GM18907 (cell line): ENCODE measurements at regions not wholly inside any gene's neighbourhood (a gene's known extent, or its start where the extent isn't known, plus 50 kb on each side); places are given as distances from the start of the nearest gene placed in this dataset.
"Not testable (repeated sequence)": the region's sequence is repeated elsewhere in the genome, so short reads cannot be mapped to it uniquely, and the experiment has no call there.

Source experiments
- ATAC-seq: cut with Tn5 transposase; IDR thresholded peaks from one replicate; pipeline ENCODE4 v1.9.1; 2021; ENCODE audit warnings: mild to moderate bottlenecking, moderate library complexity; ENCODE audit not compliant: unreplicated experiment

DNA sequence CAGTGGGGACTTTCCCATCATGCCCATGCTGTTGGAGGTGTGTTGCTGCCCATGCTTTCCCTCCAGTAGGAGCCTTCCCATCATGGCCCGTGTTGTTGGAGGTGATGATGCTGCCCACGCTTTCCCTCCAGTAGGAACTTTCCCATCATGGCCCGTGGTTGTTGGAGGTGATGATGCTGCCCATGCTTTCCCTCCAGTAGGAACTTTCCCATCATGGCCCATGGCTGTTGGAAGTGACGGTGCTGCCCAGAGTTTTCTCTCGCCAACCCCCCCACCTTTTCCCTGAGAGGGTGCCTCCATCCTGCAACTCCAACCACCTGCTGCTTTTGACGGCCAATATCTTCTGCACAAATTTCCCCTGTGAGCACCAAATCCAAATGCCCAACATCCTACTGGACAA lies 205.7 kb downstream of the TOMM20 start:
- ATAC-seq: no peak

DNA sequence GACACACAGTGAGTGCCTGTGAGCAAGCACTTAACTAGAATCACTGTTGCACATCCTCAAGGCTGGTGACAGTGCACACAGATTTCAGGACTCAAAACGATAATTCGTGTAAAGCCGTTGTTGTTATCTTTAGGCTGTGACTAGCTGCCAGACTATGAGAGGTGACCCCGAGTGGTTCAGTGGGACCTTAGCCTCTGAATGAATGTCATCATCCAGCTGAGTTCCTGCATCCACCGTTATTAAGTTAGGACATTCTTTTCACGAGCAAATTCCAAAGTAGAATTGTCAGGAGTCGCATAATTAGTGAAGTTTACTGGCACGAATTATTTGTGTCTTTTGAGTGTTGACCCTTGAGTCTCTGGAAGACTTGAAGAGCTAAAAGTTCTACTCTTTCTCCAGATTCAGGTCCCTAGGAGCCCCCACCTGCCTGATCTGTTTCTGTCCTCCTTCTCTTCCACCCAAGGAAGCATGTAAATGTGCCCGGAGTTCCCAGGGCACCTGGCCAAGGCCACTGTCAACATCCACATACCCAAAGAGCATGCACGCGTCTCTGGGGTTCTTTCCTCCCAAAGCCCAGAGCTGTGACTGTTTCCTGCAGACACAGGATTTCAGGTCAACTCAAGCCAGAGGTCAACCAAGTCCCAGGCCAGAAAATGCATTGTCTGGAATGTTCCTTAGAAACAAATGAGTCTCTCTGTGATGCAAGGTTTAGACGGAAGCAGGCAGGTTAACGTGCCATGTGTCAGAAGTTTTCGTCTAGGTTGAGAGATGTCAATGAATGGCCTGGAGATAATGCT lies 207.2 kb downstream of the TOMM20 start:
- ATAC-seq: no peak

DNA sequence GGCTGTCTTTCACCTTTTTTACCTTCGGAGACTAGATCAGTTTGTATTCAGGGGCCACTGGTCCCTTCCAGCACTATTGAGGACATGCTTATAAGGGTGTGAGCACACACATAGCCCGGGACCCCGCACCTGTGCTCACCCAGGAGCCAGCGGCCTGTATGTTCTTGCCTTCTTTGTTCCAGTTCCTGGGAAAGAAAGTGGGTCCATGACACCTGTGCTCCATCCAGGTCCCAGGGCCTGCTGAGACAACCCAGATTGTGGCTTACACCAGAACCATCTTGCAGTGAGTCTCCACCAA lies 207.8 kb downstream of the TOMM20 start:
- ATAC-seq: no peak

DNA sequence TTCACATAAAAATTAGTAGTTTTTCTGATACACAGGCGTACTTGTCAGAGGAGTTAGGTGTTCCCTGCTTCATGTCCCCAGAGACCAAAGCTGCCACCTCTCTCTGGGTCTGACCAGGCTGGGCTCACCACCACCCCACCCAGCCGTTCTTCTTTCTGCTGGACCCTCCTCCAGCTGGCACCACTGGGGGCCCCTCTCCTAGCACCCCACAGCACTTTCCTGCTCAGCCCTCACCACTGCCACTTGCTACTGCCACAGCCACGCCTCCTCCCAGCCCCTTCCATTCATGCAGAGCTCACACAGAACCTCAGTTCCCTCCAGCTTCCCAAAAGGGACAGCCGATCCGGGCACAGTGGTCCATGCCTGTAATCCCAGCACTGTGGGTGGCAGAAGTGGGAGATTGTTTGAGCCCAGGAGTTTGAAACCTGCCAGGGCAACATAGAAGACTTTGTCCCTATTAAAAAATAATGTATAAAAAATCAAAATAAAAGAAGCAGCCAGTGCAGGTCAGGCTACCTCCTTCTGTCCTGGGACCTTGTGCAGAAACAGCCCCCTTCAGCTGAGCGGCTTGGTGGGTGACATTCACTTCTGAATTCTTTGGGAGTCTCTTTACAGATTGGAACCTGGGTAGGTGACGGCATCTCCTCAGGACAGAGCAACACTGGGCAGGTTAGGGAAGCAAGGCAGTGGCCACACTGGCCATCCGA lies 208.3 kb downstream of the TOMM20 start:
- ATAC-seq: no peak

DNA sequence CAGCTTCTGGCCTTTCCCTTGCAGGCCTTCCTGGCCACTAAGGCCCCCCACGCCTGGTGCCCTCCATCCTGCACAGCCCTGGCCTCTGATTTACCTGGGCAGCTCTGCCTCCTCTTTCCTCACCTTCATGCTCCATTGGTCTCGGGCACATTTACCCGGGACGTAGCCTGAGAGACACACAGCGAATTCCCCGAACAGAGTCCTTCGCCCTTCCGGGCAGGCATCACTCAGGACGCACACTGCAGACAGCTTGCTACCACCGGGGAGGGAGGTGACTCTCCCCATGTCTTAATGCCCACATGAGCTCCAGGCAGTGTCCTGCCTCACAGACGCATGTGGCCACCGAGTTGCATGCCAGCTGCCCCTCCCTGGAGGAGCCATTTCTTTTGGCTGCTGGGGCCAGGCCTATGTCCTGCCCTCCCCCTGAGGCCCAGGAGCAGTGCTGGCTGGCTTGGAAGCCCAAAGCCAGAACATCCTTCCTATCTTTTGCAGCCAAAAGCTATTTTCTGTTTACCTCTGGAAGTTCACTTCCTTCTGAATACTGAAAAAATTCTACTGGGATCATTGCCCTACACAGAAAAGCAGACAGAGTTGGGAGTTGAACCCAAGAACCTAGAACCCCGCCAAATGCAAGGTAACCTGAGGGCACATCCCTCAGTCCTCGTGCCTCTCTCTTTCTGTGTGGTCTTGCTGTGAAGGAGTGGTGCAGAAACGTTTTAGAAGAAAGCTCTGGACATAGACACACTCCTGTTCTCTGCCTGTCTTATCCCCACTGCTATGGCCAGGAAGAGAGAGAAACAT lies 209.5 kb downstream of the TOMM20 start:
- no peak for ATAC-seq

DNA sequence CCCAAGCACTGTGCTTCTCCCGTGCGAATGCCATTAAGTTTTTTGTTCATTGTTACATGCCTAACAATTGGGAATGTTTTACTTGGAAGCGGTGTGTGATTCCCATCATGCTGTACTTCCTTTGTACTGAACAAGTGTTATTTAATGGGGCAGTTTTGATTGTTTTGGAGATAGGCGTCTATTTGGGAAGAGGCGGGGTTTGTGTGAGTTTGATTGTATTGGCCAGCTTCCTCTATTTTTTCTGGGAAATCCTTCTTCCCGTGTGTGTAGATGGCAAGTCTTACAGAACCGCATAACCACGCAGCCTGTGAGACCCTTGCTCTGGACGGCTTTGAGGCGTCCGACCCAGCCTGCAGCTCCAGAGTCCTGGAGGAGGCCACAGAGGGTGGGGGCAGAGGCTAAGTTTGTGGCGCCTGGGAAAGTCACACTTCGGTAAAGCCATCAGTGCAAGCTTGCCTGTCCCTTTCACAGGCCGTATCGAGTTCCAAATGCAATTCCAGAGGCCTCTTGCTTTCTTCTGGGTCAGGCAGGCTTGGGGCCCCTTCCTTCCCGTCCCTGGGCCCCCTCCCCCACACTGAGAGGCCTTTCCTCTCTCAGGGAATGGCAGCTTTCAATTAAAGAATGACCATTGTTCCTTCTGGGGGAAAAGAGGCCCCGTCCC lies 210.3 kb downstream of the TOMM20 start:
- no peak for ATAC-seq

DNA sequence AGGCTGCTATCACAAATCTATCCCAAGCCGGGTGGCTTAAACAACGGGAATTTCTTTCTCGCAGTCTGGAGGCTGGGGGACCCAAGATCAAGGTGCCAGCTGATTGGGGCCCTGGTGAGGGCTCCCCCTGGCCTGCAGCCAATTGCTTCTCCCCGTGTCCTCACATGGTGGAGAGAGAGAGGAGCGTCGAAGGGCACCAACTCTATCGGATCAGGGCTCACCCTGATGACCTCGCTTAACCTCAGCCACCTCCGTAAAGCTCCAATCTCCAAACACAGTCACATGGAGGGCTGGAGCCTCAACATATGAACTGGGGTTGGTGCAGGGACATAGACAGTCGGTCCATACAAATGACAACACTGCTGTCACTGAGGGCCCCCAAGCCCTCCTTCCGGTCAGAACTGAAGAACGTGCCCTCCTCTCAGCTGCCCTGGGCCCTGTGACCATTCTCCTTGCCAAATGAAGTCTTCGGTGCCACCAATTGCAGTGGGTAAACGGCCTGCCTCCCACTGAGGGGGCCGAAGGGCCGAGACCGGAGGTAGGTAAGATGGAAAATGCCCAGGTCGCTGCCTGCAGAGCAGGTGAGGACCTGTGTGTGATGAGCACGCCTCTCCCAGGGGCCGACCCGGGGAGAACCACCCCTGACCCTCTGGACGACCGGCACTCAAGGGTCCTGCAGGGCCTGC lies 211.0 kb downstream of the TOMM20 start:
- no peak for ATAC-seq

DNA sequence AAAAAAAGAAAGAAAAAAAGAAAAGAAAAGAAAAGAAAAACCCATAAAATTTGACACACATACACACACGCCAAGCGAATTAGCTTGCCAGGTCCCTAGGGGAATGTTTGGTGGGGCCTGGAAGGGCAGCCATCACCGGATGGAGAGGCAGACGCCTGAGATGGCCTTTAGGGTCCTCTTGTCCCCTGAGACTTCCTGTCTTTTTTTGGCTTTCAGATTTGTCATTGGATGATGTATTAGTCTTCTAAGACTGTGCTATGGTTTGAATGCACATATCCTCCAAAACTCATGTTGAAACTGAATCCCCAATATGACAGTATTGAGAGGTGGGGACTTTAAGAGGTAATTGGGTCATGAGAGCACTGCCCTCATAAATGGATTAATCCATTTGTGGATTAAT lies 211.8 kb downstream of the TOMM20 start:
- no peak for ATAC-seq

DNA sequence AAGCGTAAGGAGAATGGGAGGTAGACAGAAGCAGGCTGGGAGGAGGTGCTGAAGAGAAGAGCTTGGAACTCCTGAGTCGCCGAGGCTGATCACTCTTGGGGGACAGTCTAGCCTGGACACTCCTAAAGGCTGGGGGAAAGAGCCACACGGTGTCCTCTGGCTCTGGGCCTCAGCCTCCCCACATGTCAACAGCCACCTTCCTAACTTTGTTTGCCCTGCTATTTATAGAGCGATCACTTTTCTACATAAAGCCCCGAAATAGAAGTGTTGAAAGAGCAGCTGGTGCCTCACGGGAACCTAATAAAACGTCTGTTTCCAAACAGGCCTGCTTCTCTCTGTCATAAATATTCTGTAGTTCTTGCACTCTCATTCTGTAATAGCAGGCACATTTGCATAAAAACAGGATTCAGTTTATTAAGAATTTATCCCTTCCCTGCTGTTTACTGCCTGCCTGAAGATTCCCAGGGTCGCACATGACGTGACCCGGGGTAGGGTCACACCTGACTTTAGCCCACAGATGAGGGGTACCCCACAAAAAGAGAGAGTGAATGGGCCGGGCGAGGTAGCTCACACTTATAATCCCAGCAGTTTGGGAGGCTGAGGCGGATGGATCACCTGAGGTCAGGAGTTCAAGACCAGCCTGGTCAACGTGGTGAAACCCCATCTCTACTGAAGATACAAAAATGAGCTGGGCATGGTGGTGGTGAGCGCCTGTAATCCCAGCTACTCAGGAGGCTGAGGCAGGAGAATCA lies 212.5 kb downstream of the TOMM20 start:
- no peak for ATAC-seq

DNA sequence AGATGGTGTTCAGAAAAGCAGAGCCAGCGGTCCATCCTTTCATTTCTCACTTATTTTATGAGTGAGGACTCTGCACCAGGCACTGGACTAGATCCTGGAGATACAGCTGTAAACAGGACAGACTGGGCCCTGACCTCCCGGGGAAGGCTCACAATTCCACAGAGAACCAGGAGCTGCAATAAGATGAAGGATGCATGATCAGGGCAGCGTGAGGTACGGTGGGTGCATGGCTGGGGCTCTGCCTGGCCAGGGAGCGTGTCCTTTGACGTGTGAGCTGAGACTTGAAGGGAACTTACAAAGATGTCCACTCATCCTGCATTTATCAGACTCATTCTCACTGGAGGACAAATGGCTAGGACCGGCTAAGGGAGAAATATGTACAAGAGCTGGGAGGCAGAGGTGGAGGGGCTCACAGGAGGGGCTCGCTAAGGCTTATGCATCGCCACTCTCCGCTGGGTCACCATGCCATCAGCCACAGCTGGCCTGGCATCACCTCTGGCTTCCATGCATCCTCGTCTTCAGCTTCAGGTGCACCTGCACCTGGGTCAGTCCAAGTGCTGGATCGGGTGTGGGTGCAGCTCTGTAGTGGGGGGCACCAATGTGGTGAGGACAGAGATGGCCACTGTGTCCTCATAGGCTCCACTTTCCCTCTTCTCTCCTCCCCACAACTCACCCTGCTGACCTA lies 213.9 kb downstream of the TOMM20 start:
- ATAC-seq: no peak

DNA sequence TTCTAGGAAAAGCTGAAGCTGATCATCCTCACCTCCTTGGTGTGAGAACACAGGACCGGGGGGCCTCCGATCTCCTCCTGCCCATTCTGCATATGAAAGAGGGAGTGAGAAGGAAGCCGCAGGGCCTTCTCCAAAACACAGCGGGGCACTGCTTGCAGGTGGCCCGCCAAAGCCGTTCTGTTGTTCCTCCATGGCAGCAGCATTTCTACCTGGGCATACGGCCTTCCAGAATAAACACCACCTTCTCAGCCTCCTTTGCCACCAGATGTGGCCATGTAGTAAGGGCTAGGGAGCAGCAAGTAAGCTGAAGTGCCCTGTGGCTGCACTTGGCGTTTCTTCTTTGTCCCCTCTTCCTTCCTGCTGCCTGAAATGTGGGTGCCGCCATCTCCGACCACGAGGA lies 214.9 kb downstream of the TOMM20 start:
- no peak for ATAC-seq

DNA sequence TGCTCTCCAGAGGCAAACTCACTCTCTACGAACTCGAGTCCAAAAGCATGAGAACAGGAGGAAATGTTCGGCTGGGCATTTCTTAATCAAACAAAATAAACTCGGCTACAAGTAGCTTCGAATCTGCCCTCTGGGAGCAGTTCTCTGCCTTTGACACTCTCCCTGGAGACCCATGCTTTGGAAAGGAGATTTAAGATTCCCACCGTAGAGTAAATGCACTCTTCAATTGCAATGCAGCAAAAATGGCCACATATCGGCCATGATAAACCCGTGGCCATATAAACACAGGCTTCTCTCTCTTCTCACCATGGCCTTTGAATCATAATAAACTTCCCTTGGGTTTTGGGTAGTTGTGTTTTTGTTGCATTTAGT lies 215.4 kb downstream of the TOMM20 start:
- ATAC-seq: no peak

DNA sequence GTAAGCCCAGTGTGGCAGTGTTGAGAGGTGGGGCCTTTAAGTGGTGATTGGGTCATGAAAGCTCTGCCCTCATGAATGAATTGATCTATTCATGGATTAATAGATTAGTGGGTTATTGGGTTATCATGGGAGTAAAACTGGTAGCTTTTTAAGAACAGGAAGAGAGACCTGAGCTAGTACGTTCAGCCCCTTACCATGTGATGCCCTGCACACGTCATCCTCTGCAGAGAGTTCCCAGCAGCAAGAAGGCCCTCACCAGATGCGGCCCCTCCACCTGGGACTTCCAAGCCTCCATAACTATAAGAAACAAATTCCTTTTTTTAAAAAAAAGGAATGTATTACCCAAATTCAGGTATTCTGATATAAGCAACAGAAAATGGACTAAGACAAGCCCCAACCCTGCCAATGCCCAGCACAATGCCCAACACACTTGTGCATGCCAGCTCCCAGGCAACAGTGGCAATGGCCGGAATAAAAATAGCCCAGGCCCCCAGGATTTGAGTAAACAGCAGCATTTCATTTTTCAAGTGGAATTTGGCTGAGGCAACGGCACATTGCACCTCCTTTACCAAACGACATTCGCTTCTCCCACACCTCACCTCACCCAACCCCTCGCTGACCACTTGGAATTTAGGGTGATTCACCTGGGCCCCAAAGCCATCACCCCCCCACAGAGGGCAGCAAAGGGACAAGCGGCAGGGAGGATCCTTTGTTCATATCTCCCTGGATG lies 215.9 kb downstream of the TOMM20 start:
- no peak for ATAC-seq

DNA sequence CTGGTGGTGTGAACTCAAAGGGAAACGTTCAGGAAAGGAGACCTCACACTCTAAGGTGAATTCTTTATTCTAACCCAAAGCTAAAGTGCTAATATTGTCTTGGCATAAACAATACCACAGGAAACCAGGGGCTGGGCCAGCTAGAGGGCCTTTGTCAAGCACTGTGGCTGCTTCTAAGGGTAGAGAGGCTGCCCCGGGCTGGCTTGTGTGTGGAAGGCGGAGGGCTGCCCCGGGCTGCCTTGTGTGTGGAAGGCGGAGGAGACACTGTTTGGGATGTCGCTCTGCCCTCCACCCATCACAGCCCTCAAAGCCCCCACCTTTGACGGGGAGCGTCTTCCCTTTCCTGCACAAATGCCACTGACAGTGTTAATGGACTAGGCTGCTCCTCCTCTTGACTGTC lies 216.8 kb downstream of the TOMM20 start:
- no peak for ATAC-seq

DNA sequence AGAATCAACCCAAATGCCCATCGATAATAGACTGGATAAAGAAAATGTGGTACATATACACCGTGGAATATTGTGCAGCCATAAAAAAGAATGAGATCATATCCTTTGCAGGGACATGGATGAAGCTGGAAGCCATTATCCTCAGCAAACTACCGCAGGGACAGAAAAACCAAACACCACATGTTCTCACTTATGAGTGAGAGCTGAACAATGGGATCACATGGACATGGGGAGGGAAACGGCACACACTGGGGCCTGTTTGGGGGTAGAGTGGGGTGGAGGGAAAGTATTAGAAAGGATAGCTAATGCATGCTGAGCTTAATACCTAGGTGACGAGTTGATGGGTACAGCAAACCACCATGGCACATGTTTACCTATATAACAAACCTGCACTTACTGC lies 217.5 kb downstream of the TOMM20 start:
- ATAC-seq: not testable (repeated sequence)

DNA sequence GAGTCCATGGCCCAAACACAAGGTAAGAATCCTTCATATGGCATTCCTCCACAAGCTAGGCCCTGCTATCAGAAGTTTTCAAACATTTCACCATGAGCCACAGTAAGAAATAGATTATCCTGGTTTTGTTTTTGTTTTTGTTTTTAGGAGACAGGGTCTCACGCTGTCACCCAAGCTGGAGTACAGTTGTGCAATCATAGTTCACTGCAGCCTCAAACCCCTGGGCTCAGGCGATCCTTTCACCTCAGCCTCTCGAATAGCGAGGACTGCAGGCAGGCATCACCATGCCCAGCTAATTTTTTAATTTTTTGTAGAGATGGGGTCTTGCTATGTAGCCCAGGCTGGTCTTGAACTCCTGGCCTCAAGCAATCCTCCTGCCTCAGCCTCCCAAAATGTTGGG lies 218.8 kb downstream of the TOMM20 start:
- no peak for ATAC-seq

DNA sequence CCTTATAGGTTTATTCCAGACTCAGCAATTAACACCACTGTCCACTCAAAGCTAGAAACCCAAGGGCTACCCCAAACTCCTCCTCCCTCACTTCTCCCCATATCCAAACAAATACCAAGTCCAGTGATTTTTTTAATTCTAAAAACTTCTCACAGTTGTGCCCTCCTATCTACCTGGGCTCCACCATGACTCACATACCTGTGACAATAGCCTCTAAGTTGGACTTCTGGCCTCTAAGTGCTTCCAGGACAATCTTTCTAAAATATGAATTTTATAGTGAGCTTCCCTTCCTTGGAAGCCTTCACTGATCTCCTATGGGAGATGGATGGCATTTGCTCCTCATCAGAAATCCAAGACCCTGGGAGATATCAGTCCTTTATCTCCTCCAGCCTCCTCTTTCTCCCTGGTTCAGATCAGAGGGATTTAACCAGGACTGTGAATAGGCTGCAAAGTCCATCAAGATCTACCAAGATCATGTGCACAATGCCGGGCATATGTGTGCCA lies 219.3 kb downstream of the TOMM20 start:
- ATAC-seq: no peak

DNA sequence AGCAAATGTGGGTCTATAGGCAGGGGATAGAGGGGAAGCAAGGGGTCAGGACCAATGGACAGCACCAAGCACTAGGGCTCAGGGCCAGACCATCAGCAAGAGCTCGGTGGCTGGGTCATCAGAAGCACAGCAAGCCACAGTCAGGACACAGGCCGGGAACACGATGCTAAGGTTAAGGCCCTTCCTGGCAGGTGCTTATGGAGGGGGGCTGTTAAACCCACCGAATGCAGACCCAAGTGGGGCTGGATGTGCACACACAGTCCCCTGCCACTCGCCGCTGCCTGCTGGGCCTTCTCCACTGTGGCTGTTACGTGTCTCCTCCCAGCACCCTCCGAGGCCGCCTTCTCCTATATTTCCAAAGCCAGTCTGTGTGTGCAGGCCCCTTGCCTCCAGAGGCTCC lies 220.1 kb downstream of the TOMM20 start:
- no peak for ATAC-seq

DNA sequence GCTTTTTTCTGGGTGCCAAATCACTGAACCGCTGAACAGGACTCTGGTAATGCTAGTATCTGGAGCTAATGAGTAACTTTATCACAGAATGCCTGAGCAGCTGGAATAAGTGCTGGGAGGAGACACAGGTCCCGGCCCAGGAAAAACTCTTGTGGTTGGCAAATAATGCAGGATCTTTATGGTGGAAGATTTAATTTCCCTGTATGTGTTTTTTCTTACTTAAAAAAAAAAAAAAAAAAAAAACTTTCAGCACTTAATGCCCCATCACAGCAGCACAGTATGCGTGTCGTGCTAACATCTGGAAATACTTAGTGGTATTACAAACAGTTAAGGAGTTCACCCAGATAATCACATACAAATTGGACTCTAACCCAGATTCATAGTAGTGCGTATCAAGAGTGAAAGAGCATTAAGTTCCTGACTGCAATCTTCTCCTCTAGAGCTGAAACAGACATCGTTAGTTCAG lies 220.7 kb downstream of the TOMM20 start:
- no peak for ATAC-seq
